D721Med (cell line): ENCODE measurements at regions not wholly inside any gene's neighbourhood (a gene's known extent, or its start where the extent isn't known, plus 50 kb on each side); places are given as distances from the start of the nearest gene placed in this dataset.

Source experiments
- DNase-seq: peaks from one replicate; pipeline ENCODE4 v3.0.0; 2011; ENCODE audit warnings: low spot score; ENCODE audit not compliant: insufficient read length
- FAIRE-seq: peaks from 2 replicates; lab custom pipeline; 2011; peaks lifted over from hg19 to GRCh38; lab: Jason Lieb, UNC
- TF ChIP-seq, protein P1 (sequence below): IDR thresholded peaks from 2 replicates; pipeline ENCODE4 v1.5.1; 2012; ENCODE audit warnings: mild to moderate bottlenecking, control low read depth; ENCODE audit not compliant: insufficient read depth; ENCODE audit errors: missing control alignments

DNA sequence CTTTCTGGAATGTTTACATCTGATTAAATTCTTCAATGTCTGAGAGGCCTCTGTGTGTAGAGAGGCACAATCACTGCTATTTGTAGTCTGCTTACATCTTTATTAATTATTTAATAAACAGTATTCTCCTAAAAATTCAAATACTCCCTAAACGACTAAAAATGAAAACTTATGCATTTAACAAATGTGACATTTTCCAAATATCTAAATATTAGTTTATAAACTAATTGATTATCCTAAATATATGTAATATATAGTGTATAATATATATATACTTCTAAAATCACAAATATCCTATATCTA, 57.7 kb upstream of the ZBED3 start:
- DNase-seq (no peak), FAIRE-seq (no peak)
- TF ChIP-seq, protein P1, sequence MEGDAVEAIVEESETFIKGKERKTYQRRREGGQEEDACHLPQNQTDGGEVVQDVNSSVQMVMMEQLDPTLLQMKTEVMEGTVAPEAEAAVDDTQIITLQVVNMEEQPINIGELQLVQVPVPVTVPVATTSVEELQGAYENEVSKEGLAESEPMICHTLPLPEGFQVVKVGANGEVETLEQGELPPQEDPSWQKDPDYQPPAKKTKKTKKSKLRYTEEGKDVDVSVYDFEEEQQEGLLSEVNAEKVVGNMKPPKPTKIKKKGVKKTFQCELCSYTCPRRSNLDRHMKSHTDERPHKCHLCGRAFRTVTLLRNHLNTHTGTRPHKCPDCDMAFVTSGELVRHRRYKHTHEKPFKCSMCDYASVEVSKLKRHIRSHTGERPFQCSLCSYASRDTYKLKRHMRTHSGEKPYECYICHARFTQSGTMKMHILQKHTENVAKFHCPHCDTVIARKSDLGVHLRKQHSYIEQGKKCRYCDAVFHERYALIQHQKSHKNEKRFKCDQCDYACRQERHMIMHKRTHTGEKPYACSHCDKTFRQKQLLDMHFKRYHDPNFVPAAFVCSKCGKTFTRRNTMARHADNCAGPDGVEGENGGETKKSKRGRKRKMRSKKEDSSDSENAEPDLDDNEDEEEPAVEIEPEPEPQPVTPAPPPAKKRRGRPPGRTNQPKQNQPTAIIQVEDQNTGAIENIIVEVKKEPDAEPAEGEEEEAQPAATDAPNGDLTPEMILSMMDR = no peak

DNA sequence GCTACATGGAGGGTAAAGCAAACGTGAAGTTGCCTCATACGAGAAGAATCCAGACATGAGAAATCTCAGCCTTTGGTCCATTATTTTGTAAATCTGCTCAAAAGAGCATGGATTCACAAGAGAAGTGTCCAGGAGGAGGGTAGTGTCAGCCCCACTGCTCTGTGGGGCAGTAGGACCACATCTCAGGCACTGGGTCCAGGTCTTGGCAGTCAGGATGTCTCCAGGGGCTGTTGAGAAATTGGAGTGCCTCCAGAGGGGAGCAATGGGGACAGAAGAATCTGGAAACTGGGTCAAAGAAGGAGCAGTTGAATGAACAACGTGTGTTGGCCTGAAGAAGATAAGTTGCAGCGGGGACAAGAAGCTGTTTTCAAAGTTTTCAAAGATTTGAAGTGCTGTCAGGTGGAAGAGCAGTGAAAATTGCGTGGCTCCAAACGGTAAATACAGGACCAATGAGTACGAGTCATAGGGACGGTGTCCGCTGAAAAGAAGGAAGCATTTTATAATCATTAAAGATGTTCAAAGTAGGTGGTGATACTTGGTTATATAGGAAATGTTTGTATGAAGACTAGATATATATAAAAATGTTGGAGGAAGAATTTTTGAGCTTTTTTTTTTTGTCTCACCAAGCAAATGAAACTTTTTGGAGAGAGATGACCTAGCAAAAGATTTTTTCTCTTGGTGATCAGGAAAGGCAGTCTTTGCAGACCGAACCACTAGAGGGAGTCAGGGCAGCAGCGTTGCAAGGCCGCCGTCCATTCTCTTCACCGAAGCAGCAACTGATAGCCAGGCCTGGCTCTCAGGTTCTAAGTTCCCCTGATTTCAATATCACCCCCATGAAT, 57.1 kb upstream of the ZBED3 start:
- TF ChIP-seq, protein P1 = peak; percentile 79
- FAIRE-seq (no peak), DNase-seq (peak; percentile 28)

DNA sequence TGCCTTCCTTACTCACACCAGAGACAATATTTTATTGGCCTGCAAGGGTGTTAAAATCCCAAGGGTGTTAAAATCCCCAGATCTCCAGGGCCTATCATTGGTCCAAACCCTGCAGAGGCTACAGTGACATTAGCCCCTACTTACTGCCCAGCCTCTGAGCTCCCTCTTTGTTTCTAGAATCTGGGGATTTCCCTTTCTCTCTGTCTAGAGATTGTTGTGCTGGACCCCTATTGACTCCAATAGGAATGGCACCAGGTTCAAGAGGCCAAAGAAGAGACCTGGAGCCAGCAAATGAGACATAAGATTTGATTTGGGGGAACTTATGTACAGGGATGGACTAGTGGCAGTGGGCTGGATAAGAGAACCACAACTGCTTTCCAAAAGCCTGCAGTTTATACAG, 53.3 kb upstream of the ZBED3 start:
- FAIRE-seq = no peak
- no peak for DNase-seq
- TF ChIP-seq, protein P1 = no peak

DNA sequence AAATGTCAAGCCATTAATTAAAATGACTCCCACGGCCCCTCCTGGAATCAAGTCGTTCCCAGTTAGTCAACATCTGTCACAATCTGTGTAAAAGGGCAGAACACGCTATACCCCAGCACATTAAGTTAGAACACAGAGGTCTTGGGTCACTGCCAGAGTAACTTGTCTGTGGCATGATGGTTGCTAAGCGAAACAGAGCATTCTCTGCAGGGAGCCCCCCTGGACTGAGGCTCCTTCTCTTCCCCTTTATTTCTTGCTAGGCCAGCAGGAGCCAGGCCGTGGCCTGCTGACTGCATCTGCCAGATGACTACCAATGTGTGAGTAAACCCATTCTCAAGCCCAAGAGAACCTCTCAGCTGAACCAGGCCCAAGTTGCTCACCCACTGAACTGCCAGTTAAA, 51.9 kb upstream of the ZBED3 start:
- no peak for DNase-seq
- FAIRE-seq = no peak
- TF ChIP-seq, protein P1 = no peak
